HG03354 (cell line): ENCODE measurements at regions not wholly inside any gene's neighbourhood (a gene's known extent, or its start where the extent isn't known, plus 50 kb on each side); places are given as distances from the start of the nearest gene placed in this dataset.
"Not testable (repeated sequence)": the region's sequence is repeated elsewhere in the genome, so short reads cannot be mapped to it uniquely, and the experiment has no call there.

Source experiments
- ATAC-seq: cut with Tn5 transposase; IDR thresholded peaks from one replicate; pipeline ENCODE4 v1.9.1; 2021; ENCODE audit warnings: mild to moderate bottlenecking; ENCODE audit not compliant: unreplicated experiment, poor library complexity, severe bottlenecking

GRCh38 chr13:80744147-80744914 is 403.4 kb upstream of the SPRY2 start:
- ATAC-seq, result no peak

DNA sequence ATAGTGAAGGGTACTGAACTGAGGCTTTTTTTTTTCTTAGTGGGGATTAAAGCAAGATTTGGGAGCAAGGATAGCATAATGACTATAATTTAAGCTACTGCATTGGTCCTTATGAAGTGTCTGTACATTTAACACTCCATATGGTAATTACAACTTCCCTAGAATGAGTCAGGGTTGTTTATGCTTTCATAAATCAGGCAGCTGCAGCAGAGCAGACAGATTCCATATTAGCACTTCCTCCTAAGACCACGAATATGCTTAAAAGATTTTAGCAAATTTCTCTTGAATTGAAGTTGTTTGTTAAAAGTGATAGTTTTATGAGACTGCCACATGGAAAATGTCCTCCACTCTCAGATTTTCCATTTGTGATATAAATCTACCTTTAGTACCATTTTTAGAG is 401.1 kb upstream of the SPRY2 start:
- no peak for ATAC-seq

- no peak for ATAC-seq
Measured at GRCh38 chr13:80740071-80740470, 399.1 kb upstream of the SPRY2 start.

DNA sequence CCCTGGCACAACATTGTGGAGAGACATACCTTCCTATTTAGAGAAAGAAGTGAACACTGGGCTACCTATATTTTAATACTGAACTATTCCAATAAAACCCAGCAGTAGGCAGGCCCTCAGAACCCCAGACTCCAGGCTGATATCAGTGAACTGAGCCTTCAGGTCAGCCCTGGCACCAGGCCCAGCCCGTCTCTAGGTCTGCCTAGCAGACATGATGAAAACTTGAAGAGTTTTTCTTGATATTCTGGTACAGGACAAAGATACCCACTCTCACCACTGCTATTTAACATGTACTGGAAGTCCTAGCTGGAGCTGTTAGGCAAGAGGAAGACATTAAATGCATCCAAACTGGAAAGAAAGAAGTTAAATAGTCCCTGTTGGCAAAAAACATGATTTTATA is 396.6 kb upstream of the SPRY2 start:
- ATAC-seq, result no peak

GRCh38 chr13:80727321-80727975 is 386.5 kb upstream of the SPRY2 start:
- no peak for ATAC-seq

DNA sequence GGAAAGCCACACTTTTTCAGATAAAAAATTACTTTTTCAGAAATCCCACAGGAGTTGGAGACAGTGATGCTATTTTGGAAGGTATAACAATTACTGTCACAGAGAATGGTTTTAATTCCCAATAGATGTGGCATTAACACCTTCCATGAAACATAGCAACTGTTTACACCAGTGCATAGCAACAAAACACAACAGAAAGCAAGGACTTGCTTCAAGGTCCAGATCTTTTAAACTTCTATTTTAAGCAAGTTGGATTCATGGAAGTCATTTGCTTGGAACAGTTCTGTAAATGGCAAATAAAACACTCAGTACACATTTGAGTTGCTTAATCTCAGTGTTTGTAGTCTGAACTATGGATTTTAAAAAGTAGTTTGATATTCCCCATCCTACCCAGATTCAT is 385.9 kb upstream of the SPRY2 start:
- ATAC-seq, result no peak

GRCh38 chr13:80721689-80722088 is 380.8 kb upstream of the SPRY2 start:
- no peak for ATAC-seq

GRCh38 chr13:80718970-80719369 is 378.0 kb upstream of the SPRY2 start:
- ATAC-seq, result no peak

- no peak for ATAC-seq
Measured at GRCh38 chr13:80717776-80718175, 376.9 kb upstream of the SPRY2 start.

DNA sequence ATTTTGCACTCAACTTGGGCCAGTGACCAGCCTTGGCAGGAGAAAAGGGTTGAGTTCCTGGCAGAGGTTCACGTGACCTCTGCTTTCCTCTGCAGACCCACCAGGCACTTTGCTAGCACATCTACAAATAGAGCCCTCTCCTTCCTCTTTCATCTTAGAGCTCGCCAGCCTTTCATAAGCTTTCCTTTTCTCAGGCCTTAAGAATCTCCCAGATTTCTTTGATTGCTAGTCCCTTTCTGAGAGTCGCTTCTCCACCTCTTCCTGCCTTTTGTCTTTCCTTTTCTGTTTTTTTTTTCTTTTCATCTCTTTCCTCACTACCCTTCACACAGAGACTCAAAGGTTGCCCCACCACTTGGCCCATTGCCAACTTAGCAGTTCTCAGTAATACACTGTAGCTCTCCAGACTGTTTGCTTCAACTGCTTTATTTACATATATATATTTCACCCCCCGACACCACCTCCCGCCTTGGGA is 375.7 kb upstream of the SPRY2 start:
- ATAC-seq, result no peak

- no peak for ATAC-seq
Measured at GRCh38 chr13:80712026-80712425, 371.1 kb upstream of the SPRY2 start.

GRCh38 chr13:80708791-80709190 is 367.9 kb upstream of the SPRY2 start:
- ATAC-seq, result no peak

GRCh38 chr13:80707000-80707983 is 366.4 kb upstream of the SPRY2 start:
- ATAC-seq, result no peak

- ATAC-seq, result no peak
Measured at GRCh38 chr13:80706164-80706471, 365.2 kb upstream of the SPRY2 start.

- ATAC-seq, result no peak
Measured at GRCh38 chr13:80705371-80706163, 364.6 kb upstream of the SPRY2 start.

GRCh38 chr13:80704369-80704768 is 363.4 kb upstream of the SPRY2 start:
- ATAC-seq, result no peak

- ATAC-seq, result no peak
Measured at GRCh38 chr13:80695841-80696240, 354.9 kb upstream of the SPRY2 start.

DNA sequence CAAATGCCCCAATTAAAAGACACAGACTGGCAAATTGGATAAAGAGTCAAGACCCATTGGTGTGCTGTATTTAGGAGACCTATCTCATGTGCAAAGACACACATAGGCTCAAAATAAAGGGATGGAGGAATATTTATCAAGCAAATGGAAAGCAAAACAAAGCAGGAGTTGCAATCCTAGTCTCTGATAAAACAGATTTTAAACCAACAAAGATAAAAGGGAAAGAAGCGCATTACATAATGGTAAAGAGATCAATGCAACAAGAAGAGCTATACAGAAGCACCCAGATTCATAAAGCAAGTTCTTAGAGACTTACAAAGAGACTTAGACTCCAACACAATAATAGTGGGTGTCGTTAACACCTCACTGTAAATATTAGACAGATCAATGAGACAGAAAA is 350.9 kb upstream of the SPRY2 start:
- not testable (repeated sequence) for ATAC-seq

DNA sequence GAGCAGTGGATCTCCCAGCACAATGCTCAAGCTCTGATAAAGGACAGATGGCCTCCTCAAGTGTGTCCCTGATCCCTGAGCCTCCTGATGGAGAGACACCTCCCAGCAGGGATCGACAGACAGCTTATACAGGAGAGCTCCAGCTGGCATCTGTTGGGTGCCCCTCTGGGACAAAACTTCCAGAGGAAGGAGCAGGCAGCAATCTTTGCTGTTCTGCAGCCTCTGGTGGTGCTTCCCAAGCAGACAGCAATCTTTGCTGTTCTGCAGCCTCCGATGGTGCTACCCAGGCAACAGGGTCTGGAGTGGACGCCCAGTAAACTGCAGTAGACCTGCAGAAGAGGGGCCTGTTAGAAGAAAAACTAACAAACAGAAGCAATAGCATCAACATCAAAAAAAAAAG is 349.3 kb upstream of the SPRY2 start:
- no peak for ATAC-seq

DNA sequence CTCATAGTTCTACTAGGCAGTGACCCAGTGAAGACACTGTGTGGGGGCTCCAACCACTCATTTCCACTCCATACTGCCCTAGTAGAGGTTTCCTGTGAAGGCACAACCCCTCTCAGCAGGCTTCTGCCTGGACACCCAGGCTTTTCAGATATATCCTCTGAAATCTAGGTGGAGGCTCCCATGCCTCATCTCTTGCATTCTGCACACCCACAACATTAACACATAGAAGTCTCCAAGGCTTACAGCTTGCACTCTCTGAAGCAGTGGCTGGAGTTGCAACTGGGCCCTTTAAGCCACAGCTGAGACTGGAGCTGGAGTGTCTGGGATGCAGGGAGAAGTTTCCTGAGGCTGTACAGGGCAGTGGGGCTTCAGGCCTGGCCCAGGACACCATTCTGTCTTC is 347.7 kb upstream of the SPRY2 start:
- ATAC-seq, result no peak
